ENCODE measurements at regions not wholly inside any gene's neighbourhood (a gene's known extent, or its start where the extent isn't known, plus 50 kb on each side); places are given as distances from the start of the nearest gene placed in this dataset.

GRCh38 chr2:15782769-15783294, 157.5 kb upstream of the MYCN start:
- DNase-seq, result peak; percentile 15
- H3K9me3 ChIP-seq, result no peaks in the 10 kb centered on the region
- H3K4me1 ChIP-seq, result no peaks in the 10 kb centered on the region
- peaks cover 0 to 14% (median 0%) of the 10 kb centered on the region in 7 donors for H3K27me3 ChIP-seq (replicated peaks in 1 of 7)
- H3K36me3 ChIP-seq, result no peaks in the 10 kb centered on the region
- H3K4me3 ChIP-seq, result no peak overlapping the region
- WGBS, 5 donors, result 86 to 96% (median 91%) methylated on average over 7 of the region's 7 CpGs
- intact Hi-C loops (cut with DNase I; ENCODE audit: low total_unique reads), result no loop called here
- no peak overlapping the region for H3K27ac ChIP-seq
- TF ChIP-seq POLR2A (IDR thresholded peaks at IDR 0.05) (no peak), POLR2AphosphoS5 (IDR thresholded peaks at IDR 0.05) (no peak), CTCF (IDR thresholded peaks at IDR 0.05 in 8 of 11, conservative IDR thresholded peaks at IDR 0.05 in 3 of 11) (no peak)

DNA sequence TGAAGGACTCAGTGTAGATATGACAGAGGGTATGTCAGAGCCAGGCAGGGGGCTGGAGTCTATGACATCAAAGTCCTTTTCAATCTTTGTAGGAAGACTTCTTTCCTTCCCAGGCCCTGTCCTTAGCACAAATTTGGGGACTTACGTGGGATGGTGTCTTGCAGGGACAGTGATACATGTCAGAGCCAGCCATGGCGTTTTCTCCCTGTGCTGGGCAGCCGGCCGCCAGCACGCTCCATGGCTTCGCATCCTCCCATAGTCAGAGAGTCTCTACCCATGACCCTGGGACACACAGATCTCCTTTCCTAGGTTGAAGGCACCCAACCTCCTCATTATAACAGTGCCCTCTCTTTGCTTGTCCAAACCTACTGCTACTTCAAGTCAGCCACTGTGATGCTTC, 156.9 kb upstream of the MYCN start:
- DNase-seq, result peak; percentile 40
- WGBS, 5 donors, result 87 to 97% (median 93%) methylated on average over 6 of the region's 6 CpGs
- intact Hi-C loops (cut with DNase I; ENCODE audit: low total_unique reads), result no loop called here
- H3K4me1 ChIP-seq, result peaks cover 0 to 2% (median 0%) of the 10 kb centered on the region in 6 donors
- H3K36me3 ChIP-seq, result no peaks in the 10 kb centered on the region
- peaks cover 0 to 17% (median 0%) of the 10 kb centered on the region in 7 donors for H3K27me3 ChIP-seq (replicated peaks in 1 of 7)
- no peak overlapping the region for H3K27ac ChIP-seq
- no peaks in the 10 kb centered on the region for H3K9me3 ChIP-seq
- TF ChIP-seq CTCF (IDR thresholded peaks at IDR 0.05 in 8 of 11, conservative IDR thresholded peaks at IDR 0.05 in 3 of 11), result no peak
- TF ChIP-seq POLR2A (IDR thresholded peaks at IDR 0.05), result no peak
- no peak for TF ChIP-seq POLR2AphosphoS5 (IDR thresholded peaks at IDR 0.05)
- H3K4me3 ChIP-seq, result no peak overlapping the region

DNA sequence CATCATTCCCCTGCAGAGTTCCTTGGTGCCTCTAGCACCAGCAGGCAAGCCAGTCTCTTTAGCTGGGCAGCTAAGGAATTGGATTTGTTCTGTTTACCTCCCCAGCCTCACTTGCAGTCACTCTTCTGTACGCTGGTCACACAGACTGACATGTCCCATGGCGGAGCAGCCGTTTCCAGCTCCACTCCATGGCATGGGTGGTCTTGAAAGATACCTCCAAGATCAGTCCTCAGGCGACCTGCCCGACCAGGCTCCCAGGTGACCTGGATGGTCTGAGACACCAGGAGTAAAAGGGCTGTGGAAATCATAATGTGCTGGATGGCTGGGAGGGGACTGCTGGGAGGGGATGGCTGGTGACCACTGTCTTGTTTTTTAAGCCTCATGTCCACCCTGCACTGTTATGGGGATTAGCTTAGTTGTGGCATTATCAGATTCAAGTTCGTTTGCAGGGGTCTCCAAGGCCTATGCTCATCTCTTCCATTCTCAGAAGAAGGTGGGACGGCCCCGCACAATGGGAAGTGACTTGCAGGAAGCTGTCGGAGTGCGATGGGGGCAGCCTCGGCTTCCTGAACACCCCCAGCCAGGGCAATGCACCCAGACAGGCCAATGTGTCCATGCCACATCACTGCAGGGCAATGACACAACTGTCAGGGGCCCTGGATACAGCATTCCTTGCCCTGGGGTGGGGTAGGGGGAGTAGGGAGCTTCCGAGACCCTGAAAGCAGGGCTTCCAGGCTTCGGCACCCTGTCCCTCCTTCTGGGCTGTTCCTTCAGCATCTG, 156.1 kb upstream of the MYCN start:
- peak; percentile 61 for DNase-seq
- intact Hi-C loops (cut with DNase I; ENCODE audit: low total_unique reads), result no loop called here
- Histone ChIP-seq H3K27ac (no peak overlapping the region), H3K36me3 (no peaks in the 10 kb centered on the region), H3K4me1 (peaks cover 0 to 6% (median 2%) of the 10 kb centered on the region in 6 donors), H3K9me3 (no peaks in the 10 kb centered on the region), H3K4me3 (no peak overlapping the region), H3K27me3 (replicated peaks in 1 of 7) (peaks cover 0 to 19% (median 0%) of the 10 kb centered on the region in 7 donors)
- no peak for TF ChIP-seq POLR2A (IDR thresholded peaks at IDR 0.05)
- no peak for TF ChIP-seq POLR2AphosphoS5 (IDR thresholded peaks at IDR 0.05)
- no peak for TF ChIP-seq CTCF (IDR thresholded peaks at IDR 0.05 in 8 of 11, conservative IDR thresholded peaks at IDR 0.05 in 3 of 11)
- WGBS, 5 donors, result 68 to 77% (median 72%) methylated on average over 13 of the region's 13 CpGs

Data from spleen (tissue), 11 donors.